ENCODE measurements at regions not wholly inside any gene's neighbourhood (a gene's known extent, or its start where the extent isn't known, plus 50 kb on each side); places are given as distances from the start of the nearest gene placed in this dataset.

DNA sequence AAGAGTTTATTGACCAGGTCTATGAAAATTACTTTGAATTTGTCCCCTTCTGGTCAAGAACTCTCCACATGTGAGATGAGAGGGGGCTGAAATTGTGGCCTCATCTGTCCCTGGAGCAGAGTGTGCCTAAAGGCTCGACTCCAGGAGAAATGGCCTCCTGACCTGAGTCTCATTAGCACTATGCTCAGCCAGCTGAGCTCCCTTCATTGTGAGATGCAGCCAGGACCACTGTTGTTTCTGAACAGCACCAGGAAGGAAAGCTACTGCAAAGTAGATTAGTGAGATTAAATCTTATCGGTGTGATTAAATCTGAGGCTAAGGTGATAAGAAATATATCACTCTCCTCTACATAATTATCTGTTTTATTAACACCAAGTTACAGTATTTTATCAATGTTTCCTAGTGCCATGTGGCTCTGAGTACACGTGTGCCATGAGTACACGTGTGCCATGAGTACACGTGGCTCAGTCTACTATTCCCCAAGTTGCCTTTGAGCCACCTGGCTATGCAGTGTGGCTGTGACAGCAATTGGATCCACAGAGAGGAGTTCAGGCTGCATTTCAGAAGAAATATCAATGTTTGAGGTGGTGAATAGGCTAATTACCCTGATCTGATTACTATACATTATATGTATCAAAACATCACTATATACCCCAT, 126.9 kb downstream of the IPMK start:
- TF ChIP-seq, protein P1, sequence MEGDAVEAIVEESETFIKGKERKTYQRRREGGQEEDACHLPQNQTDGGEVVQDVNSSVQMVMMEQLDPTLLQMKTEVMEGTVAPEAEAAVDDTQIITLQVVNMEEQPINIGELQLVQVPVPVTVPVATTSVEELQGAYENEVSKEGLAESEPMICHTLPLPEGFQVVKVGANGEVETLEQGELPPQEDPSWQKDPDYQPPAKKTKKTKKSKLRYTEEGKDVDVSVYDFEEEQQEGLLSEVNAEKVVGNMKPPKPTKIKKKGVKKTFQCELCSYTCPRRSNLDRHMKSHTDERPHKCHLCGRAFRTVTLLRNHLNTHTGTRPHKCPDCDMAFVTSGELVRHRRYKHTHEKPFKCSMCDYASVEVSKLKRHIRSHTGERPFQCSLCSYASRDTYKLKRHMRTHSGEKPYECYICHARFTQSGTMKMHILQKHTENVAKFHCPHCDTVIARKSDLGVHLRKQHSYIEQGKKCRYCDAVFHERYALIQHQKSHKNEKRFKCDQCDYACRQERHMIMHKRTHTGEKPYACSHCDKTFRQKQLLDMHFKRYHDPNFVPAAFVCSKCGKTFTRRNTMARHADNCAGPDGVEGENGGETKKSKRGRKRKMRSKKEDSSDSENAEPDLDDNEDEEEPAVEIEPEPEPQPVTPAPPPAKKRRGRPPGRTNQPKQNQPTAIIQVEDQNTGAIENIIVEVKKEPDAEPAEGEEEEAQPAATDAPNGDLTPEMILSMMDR (IDR thresholded peaks at IDR 0.05; ENCODE audit: low read depth, low read length): no peak
- no peak for TF ChIP-seq EZH2phosphoT487 (IDR thresholded peaks at IDR 0.05; ENCODE audit: low read depth)
- Histone ChIP-seq H4K20me1 (ENCODE audit: insufficient read depth, low read length) (no peaks in the 10 kb centered on the region), H3K79me2 (ENCODE audit: low read length) (no peaks in the 10 kb centered on the region), H3K36me3 (replicated peaks; ENCODE audit: low read depth, low read length) (no peaks in the 10 kb centered on the region), H3K4me3 (ENCODE audit: low read length) (no peak overlapping the region), H3K4me1 (ENCODE audit: low read length) (no peaks in the 10 kb centered on the region), H3K27ac (ENCODE audit: low read length) (no peak overlapping the region), H3K27me3 (ENCODE audit: low read depth, low read length) (no peaks in the 10 kb centered on the region), H2AFZ (ENCODE audit: low read depth, low read length) (no peak overlapping the region), H3K9ac (ENCODE audit: low read length) (no peak overlapping the region), H3K9me3 (ENCODE audit: insufficient read depth, low read length) (no peaks in the 10 kb centered on the region), H3K4me2 (ENCODE audit: low read length) (no peak overlapping the region)

DNA sequence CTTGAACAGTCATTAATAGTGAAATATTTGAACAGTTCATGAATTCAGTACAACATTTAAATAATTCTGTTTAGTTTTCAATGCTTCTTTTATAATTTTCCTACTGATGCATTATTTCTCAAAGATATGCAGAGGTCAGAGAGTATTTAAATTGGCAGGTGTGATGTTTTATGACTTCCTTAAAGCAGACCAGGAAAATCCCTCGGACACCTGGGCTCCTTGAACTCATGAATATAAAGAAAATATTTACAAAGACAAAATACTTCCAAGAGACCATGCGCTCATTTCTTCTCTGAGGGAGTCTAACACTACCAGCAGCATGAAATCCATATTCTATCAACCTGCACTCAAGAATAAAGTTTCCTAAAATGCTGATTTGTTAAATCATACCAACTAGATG, 127.6 kb downstream of the IPMK start:
- no peak overlapping the region for H3K27ac ChIP-seq (ENCODE audit: low read length)
- H3K4me1 ChIP-seq (ENCODE audit: low read length): no peaks in the 10 kb centered on the region
- H2AFZ ChIP-seq (ENCODE audit: low read depth, low read length): no peak overlapping the region
- no peaks in the 10 kb centered on the region for H4K20me1 ChIP-seq (ENCODE audit: insufficient read depth, low read length)
- no peaks in the 10 kb centered on the region for H3K27me3 ChIP-seq (ENCODE audit: low read depth, low read length)
- H3K4me2 ChIP-seq (ENCODE audit: low read length): no peak overlapping the region
- H3K9me3 ChIP-seq (ENCODE audit: insufficient read depth, low read length): no peaks in the 10 kb centered on the region
- TF ChIP-seq EZH2phosphoT487 (IDR thresholded peaks at IDR 0.05; ENCODE audit: low read depth): no peak
- TF ChIP-seq, protein P1 (IDR thresholded peaks at IDR 0.05; ENCODE audit: low read depth, low read length): no peak
- no peaks in the 10 kb centered on the region for H3K79me2 ChIP-seq (ENCODE audit: low read length)
- H3K36me3 ChIP-seq (replicated peaks; ENCODE audit: low read depth, low read length): no peaks in the 10 kb centered on the region
- no peak overlapping the region for H3K9ac ChIP-seq (ENCODE audit: low read length)
- no peak overlapping the region for H3K4me3 ChIP-seq (ENCODE audit: low read length)

DNA sequence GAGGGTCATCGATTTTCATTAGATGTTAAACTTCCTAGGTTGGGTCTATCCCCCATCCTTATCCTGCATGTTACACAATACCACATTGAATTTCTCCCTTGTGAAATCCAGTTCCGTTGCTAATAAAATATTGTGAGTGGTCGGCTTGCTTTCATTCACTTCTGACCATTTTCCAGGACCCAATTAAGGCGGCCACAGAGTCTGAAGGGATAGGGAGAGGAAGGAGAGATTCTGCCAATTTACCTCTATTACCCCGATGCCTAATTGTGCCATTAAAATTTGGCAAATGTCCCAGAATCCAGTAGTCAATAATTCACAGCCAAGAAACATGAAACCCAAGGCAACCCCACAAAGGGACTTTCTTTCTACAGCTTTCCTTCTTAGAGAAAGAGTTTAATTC, 129.9 kb downstream of the IPMK start:
- H3K9me3 ChIP-seq (ENCODE audit: insufficient read depth, low read length): no peaks in the 10 kb centered on the region
- H3K4me1 ChIP-seq (ENCODE audit: low read length): no peaks in the 10 kb centered on the region
- H3K27me3 ChIP-seq (ENCODE audit: low read depth, low read length): no peaks in the 10 kb centered on the region
- H4K20me1 ChIP-seq (ENCODE audit: insufficient read depth, low read length): no peaks in the 10 kb centered on the region
- no peak overlapping the region for H3K9ac ChIP-seq (ENCODE audit: low read length)
- no peak overlapping the region for H3K4me2 ChIP-seq (ENCODE audit: low read length)
- no peaks in the 10 kb centered on the region for H3K36me3 ChIP-seq (replicated peaks; ENCODE audit: low read depth, low read length)
- TF ChIP-seq, protein P1 (IDR thresholded peaks at IDR 0.05; ENCODE audit: low read depth, low read length): no peak
- no peak for TF ChIP-seq EZH2phosphoT487 (IDR thresholded peaks at IDR 0.05; ENCODE audit: low read depth)
- no peaks in the 10 kb centered on the region for H3K79me2 ChIP-seq (ENCODE audit: low read length)
- no peak overlapping the region for H3K4me3 ChIP-seq (ENCODE audit: low read length)
- H3K27ac ChIP-seq (ENCODE audit: low read length): no peak overlapping the region
- no peak overlapping the region for H2AFZ ChIP-seq (ENCODE audit: low read depth, low read length)

DNA sequence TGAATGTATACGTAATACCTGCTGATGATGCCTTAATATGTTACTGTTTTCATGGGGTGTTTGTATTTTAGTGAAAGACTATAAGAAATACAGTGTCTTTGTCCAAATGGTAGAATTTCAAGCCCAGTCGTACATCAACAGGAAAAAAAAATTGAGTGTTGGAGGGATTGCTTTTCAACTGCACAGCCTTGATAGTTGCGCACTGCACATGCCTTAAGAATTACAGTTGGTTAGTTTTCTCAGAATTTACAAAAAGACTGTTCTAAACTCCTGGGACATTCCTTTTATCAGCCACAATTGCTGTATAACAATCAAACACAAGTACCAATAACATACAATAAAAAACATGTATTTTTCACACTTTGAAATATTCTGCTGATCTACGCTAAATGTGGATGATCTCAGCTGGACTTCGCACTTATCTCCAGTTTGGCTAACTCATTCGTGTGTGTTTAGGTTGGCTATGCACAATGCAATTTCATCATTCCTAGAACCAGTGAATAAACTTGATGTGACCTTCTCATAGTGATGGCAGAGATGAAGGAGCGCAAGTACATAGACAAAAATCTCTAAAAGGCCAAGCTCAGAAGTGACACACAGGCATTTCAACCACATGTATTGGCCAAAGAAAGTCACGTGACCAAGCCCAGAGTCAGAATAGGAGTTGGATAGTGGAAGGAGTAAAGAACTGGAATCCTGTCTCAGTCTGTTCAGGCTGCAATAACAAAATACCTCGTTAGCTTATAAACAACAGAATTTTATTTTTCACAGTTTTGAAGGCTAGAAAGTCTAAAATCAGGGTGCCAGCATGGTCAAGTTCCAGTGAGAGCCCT, 152.3 kb downstream of the IPMK start:
- no peak overlapping the region for H2AFZ ChIP-seq (ENCODE audit: low read depth, low read length)
- H3K4me1 ChIP-seq (ENCODE audit: low read length): no peaks in the 10 kb centered on the region
- no peaks in the 10 kb centered on the region for H3K36me3 ChIP-seq (replicated peaks; ENCODE audit: low read depth, low read length)
- no peaks in the 10 kb centered on the region for H3K79me2 ChIP-seq (ENCODE audit: low read length)
- H4K20me1 ChIP-seq (ENCODE audit: insufficient read depth, low read length): no peaks in the 10 kb centered on the region
- no peak overlapping the region for H3K27ac ChIP-seq (ENCODE audit: low read length)
- no peak overlapping the region for H3K4me2 ChIP-seq (ENCODE audit: low read length)
- H3K9me3 ChIP-seq (ENCODE audit: insufficient read depth, low read length): no peaks in the 10 kb centered on the region
- TF ChIP-seq, protein P1 (IDR thresholded peaks at IDR 0.05; ENCODE audit: low read depth, low read length): no peak
- TF ChIP-seq EZH2phosphoT487 (IDR thresholded peaks at IDR 0.05; ENCODE audit: low read depth): no peak
- no peaks in the 10 kb centered on the region for H3K27me3 ChIP-seq (ENCODE audit: low read depth, low read length)
- H3K9ac ChIP-seq (ENCODE audit: low read length): no peak overlapping the region
- no peak overlapping the region for H3K4me3 ChIP-seq (ENCODE audit: low read length)

All from OCI-LY3 (cell line).